ENCODE measurements at regions not wholly inside any gene's neighbourhood (a gene's known extent, or its start where the extent isn't known, plus 50 kb on each side); places are given as distances from the start of the nearest gene placed in this dataset.

GRCh38 chr6:105499136-105499870, 96.4 kb upstream of the PREP start:
- H2AFZ ChIP-seq (ENCODE audit: insufficient read depth, low read depth, low read length, poor library complexity, severe bottlenecking), result no peak overlapping the region
- TF ChIP-seq CTCF (IDR thresholded peaks at IDR 0.05), result no peak
- no peaks in the 10 kb centered on the region for H3K27me3 ChIP-seq (ENCODE audit: control insufficient read depth in 2 of 2, insufficient read depth in 2 of 2, low read length in 2 of 2)
- H3K27ac Mint-ChIP-seq, result no peak overlapping the region
- no peaks in the 10 kb centered on the region for H3K9me3 Mint-ChIP-seq
- 88% methylated on average over 1 of the region's 2 CpGs for WGBS (ENCODE audit: insufficient coverage)
- no peaks in the 10 kb centered on the region for H3K4me1 ChIP-seq (ENCODE audit: control insufficient read depth in 1 of 2, insufficient read depth in 2 of 2, low read length in 2 of 2)
- H3K4me1 Mint-ChIP-seq, result no peaks in the 10 kb centered on the region
- H3K36me3 ChIP-seq (replicated peaks in 1 of 2; ENCODE audit: control insufficient read depth in 1 of 2, insufficient read depth in 2 of 2, low read length in 2 of 2), result no peaks in the 10 kb centered on the region
- no peak overlapping the region for H3K27ac ChIP-seq (ENCODE audit: low read depth in 1 of 2, low read length in 2 of 2)
- no peaks in the 10 kb centered on the region for H3K79me2 ChIP-seq (ENCODE audit: insufficient read depth, low read length)
- H3K4me3 ChIP-seq (replicated peaks in 1 of 3; ENCODE audit: low read depth in 2 of 3, low read length in 3 of 3), result no peak overlapping the region
- H3K36me3 Mint-ChIP-seq, result no peaks in the 10 kb centered on the region
- no peaks in the 10 kb centered on the region for H4K20me1 ChIP-seq (ENCODE audit: insufficient read depth, low read length)
- no peak overlapping the region for H3K4me3 Mint-ChIP-seq
- no peaks in the 10 kb centered on the region for H3K9me3 ChIP-seq (replicated peaks in 1 of 2; ENCODE audit: control insufficient read depth in 1 of 2, insufficient read depth in 1 of 2, low read length in 2 of 2)
- H3K9ac ChIP-seq (ENCODE audit: insufficient read depth, low read length, poor library complexity, severe bottlenecking), result no peak overlapping the region
- intact Hi-C loops (cut with micrococcal nuclease), result no loop called here
- no peak overlapping the region for H3K4me2 ChIP-seq (replicated peaks; ENCODE audit: extremely low read depth, low read length, poor library complexity, severe bottlenecking)
- H3K27me3 Mint-ChIP-seq (ENCODE audit: low read depth in 3 of 3), result peaks cover 0 to 6% (median 1%) of the 10 kb centered on the region in 3 donors
- DNase-seq, result no peak

- no peak overlapping the region for H3K4me2 ChIP-seq (replicated peaks; ENCODE audit: extremely low read depth, low read length, poor library complexity, severe bottlenecking)
- peaks cover 0 to 6% (median 1%) of the 10 kb centered on the region in 3 donors for H3K27me3 Mint-ChIP-seq (ENCODE audit: low read depth in 3 of 3)
- H3K27ac Mint-ChIP-seq, result no peak overlapping the region
- H3K4me1 ChIP-seq (ENCODE audit: control insufficient read depth in 1 of 2, insufficient read depth in 2 of 2, low read length in 2 of 2), result no peaks in the 10 kb centered on the region
- no peak overlapping the region for H3K9ac ChIP-seq (ENCODE audit: insufficient read depth, low read length, poor library complexity, severe bottlenecking)
- H3K79me2 ChIP-seq (ENCODE audit: insufficient read depth, low read length), result no peaks in the 10 kb centered on the region
- H3K9me3 Mint-ChIP-seq, result no peaks in the 10 kb centered on the region
- H3K36me3 Mint-ChIP-seq, result no peaks in the 10 kb centered on the region
- H3K36me3 ChIP-seq (replicated peaks in 1 of 2; ENCODE audit: control insufficient read depth in 1 of 2, insufficient read depth in 2 of 2, low read length in 2 of 2), result no peaks in the 10 kb centered on the region
- H3K9me3 ChIP-seq (replicated peaks in 1 of 2; ENCODE audit: control insufficient read depth in 1 of 2, insufficient read depth in 1 of 2, low read length in 2 of 2), result no peaks in the 10 kb centered on the region
- intact Hi-C loops (cut with micrococcal nuclease), result no loop called here
- H3K4me3 Mint-ChIP-seq, result no peak overlapping the region
- H4K20me1 ChIP-seq (ENCODE audit: insufficient read depth, low read length), result no peaks in the 10 kb centered on the region
- no peak for TF ChIP-seq CTCF (IDR thresholded peaks at IDR 0.05)
- DNase-seq, result no peak
- no peak overlapping the region for H2AFZ ChIP-seq (ENCODE audit: insufficient read depth, low read depth, low read length, poor library complexity, severe bottlenecking)
- H3K27ac ChIP-seq (ENCODE audit: low read depth in 1 of 2, low read length in 2 of 2), result no peak overlapping the region
- WGBS (ENCODE audit: insufficient coverage), result no CpG with 5 or more reads among the region's 2 CpGs
- H3K4me3 ChIP-seq (replicated peaks in 1 of 3; ENCODE audit: low read depth in 2 of 3, low read length in 3 of 3), result no peak overlapping the region
- no peaks in the 10 kb centered on the region for H3K4me1 Mint-ChIP-seq
- H3K27me3 ChIP-seq (ENCODE audit: control insufficient read depth in 2 of 2, insufficient read depth in 2 of 2, low read length in 2 of 2), result no peaks in the 10 kb centered on the region
Measured at GRCh38 chr6:105497549-105497948, 94.7 kb upstream of the PREP start.
